Panc1 (cell line): ENCODE measurements at regions not wholly inside any gene's neighbourhood (a gene's known extent, or its start where the extent isn't known, plus 50 kb on each side); places are given as distances from the start of the nearest gene placed in this dataset.

ENCODE experiments used
- ATAC-seq: fragments of 200-7000 bp; cut with Tn5 transposase; 2 replicates; pipeline ENCODE4 v1.9.1; 2020; ENCODE audit warnings: mild to moderate bottlenecking, moderate library complexity
- BruUV-seq: library from RNA; stranded (reverse); fragments of 400-500 nt; replicated peaks from 2 replicates; lab custom pipeline; 2021; lab: Mats Ljungman, UMichigan
- CTCF ChIA-PET: fragments of 300-600 bp; sonication (Branson Sonifier 250); formaldehyde crosslinking; loops from one replicate; lab custom pipeline; 2022; ENCODE audit warnings: antibody characterized with exemption; lab: Charles Lee
- POLR2A ChIA-PET: fragments of 300-600 bp; sonication (Branson Sonifier 250); formaldehyde crosslinking; loops from one replicate; lab custom pipeline; 2022; ENCODE audit warnings: antibody characterized with exemption; lab: Charles Lee
- DNase-seq: peaks from one replicate; pipeline ENCODE4 v3.0.0-alpha.2; 2010; ENCODE audit warnings: low read depth, low spot score
- H3K27ac ChIP-seq: 2 replicates; pipeline ENCODE4 v1.5.1; 2011; ENCODE audit warnings: mild to moderate bottlenecking, low read length, inconsistent platforms
- H3K27me3 ChIP-seq: fragments of 200-500 bp; sonication (Bioruptor generic); 2 replicates; pipeline ENCODE4 v1.6.0; 2014; ENCODE audit warnings: low read length, inconsistent platforms; ENCODE audit not compliant: control insufficient read depth, insufficient read depth
- H3K36me3 ChIP-seq: fragments of 200-500 bp; sonication (Bioruptor generic); 2 replicates; pipeline ENCODE4 v1.5.1; 2014; ENCODE audit warnings: inconsistent platforms, mild to moderate bottlenecking, low read length, moderate library complexity; ENCODE audit not compliant: control insufficient read depth, insufficient read depth
- H3K4me1 ChIP-seq: 2 replicates; pipeline ENCODE4 v1.5.1; 2011; ENCODE audit warnings: inconsistent platforms, mild to moderate bottlenecking, low read length, moderate library complexity; ENCODE audit not compliant: control insufficient read depth, insufficient read depth
- H3K4me3 ChIP-seq, 2 experiments: 2 replicates each; pipeline ENCODE4 v1.5.1; 2011 to 2012; ENCODE audit warnings: low read depth in 2 of 2, low read length in 2 of 2, mild to moderate bottlenecking in 2 of 2, inconsistent platforms in 1 of 2, moderate library complexity in 1 of 2
- H3K9me3 ChIP-seq: fragments of 200-500 bp; sonication (Bioruptor generic); 2 replicates; pipeline ENCODE4 v1.5.1; 2014; ENCODE audit warnings: low read depth, mild to moderate bottlenecking, inconsistent platforms, low read length, moderate library complexity; ENCODE audit not compliant: control insufficient read depth, insufficient read depth
- CTCF ChIP-seq: fragments of 450-650 bp; IDR thresholded peaks from 2 replicates; pipeline ENCODE4 v1.5.1; 2017; ENCODE audit warnings: mild to moderate bottlenecking
- POLR2AphosphoS5 ChIP-seq: IDR thresholded peaks from 2 replicates; pipeline ENCODE4 v1.6.1; 2012; ENCODE audit warnings: mild to moderate bottlenecking, low read depth, low read length, moderate library complexity
- SIN3A ChIP-seq: IDR thresholded peaks from 2 replicates; pipeline ENCODE4 v1.6.1; 2012; ENCODE audit warnings: low read depth, mild to moderate bottlenecking, low read length, moderate library complexity, borderline replicate concordance; ENCODE audit not compliant: insufficient read depth
- TCF7L2 ChIP-seq: IDR thresholded peaks from 2 replicates; pipeline ENCODE4 v1.6.1; 2011; ENCODE audit warnings: mild to moderate bottlenecking, low read depth, low read length, inconsistent platforms
- in situ Hi-C: cut with HindIII; loops from 2 replicates; pipeline ENCODE4 v1.10.0; 2016; ENCODE audit warnings: low sequenced_read_pairs, low pct_unique_long_range_greater_than_20kb
- intact Hi-C: fragments of 100-400 bp; cut with micrococcal nuclease; formaldehyde crosslinking; loops from one replicate; pipeline ENCODE4 v1.10.0; 2022; ENCODE audit not compliant: unreplicated experiment
- TF ChIP-seq, protein P1 (sequence below), 2 experiments: IDR thresholded peaks; 2 replicates each; pipeline ENCODE4 v1.6.1; 2011 to 2012; ENCODE audit warnings: low read depth in 2 of 2, control low read depth in 1 of 2, low read length in 1 of 2, mild to moderate bottlenecking in 1 of 2, moderate library complexity in 1 of 2; ENCODE audit not compliant: insufficient read depth in 1 of 2

GRCh38 chr16:65415460-65415859, 293.6 kb upstream of the CDH11 start:
- DNase-seq (no peak), ATAC-seq (no peak)
- BruUV-seq = no TSS peak
- intact Hi-C loops = no loop called here
- no peaks in the 10 kb centered on the region for H3K9me3 ChIP-seq
- POLR2A ChIA-PET = no interaction called here
- no peaks in the 10 kb centered on the region for H3K27me3 ChIP-seq
- H3K27ac ChIP-seq = no peak overlapping the region
- in situ Hi-C loops = no loop called here
- H3K36me3 ChIP-seq = no peaks in the 10 kb centered on the region
- H3K4me1 ChIP-seq = no peaks in the 10 kb centered on the region
- H3K4me3 ChIP-seq = no peak overlapping the region
- TF ChIP-seq POLR2AphosphoS5 = no peak
- TF ChIP-seq CTCF = no peak
- no peak for TF ChIP-seq SIN3A
- no peak for TF ChIP-seq TCF7L2
- TF ChIP-seq, protein P1, sequence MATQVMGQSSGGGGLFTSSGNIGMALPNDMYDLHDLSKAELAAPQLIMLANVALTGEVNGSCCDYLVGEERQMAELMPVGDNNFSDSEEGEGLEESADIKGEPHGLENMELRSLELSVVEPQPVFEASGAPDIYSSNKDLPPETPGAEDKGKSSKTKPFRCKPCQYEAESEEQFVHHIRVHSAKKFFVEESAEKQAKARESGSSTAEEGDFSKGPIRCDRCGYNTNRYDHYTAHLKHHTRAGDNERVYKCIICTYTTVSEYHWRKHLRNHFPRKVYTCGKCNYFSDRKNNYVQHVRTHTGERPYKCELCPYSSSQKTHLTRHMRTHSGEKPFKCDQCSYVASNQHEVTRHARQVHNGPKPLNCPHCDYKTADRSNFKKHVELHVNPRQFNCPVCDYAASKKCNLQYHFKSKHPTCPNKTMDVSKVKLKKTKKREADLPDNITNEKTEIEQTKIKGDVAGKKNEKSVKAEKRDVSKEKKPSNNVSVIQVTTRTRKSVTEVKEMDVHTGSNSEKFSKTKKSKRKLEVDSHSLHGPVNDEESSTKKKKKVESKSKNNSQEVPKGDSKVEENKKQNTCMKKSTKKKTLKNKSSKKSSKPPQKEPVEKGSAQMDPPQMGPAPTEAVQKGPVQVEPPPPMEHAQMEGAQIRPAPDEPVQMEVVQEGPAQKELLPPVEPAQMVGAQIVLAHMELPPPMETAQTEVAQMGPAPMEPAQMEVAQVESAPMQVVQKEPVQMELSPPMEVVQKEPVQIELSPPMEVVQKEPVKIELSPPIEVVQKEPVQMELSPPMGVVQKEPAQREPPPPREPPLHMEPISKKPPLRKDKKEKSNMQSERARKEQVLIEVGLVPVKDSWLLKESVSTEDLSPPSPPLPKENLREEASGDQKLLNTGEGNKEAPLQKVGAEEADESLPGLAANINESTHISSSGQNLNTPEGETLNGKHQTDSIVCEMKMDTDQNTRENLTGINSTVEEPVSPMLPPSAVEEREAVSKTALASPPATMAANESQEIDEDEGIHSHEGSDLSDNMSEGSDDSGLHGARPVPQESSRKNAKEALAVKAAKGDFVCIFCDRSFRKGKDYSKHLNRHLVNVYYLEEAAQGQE (IDR thresholded peaks at IDR 0.05; ENCODE audit: insufficient read depth in 1 of 2, low read depth in 2 of 2, low read length in 1 of 2) = no peak
- CTCF ChIA-PET = no interaction called here

- in situ Hi-C loops (no loop called here), intact Hi-C loops (no loop called here)
- BruUV-seq = no TSS peak
- ChIA-PET POLR2A (no interaction called here), CTCF (no interaction called here)
- ATAC-seq (no peak), DNase-seq (no peak)
- Histone ChIP-seq H3K36me3 (no peaks in the 10 kb centered on the region), H3K9me3 (no peaks in the 10 kb centered on the region), H3K27me3 (no peaks in the 10 kb centered on the region), H3K4me1 (no peaks in the 10 kb centered on the region), H3K4me3 (no peak overlapping the region), H3K27ac (no peak overlapping the region)
- TF ChIP-seq SIN3A (no peak), POLR2AphosphoS5 (no peak), TCF7L2 (no peak), CTCF (no peak)
- TF ChIP-seq, protein P1 (IDR thresholded peaks at IDR 0.05; ENCODE audit: insufficient read depth in 1 of 2, low read depth in 2 of 2, low read length in 1 of 2) = no peak
Observed at GRCh38 chr16:65414284-65414984, 292.6 kb upstream of the CDH11 start.
